Epithelial cell of esophagus (primary cell): ENCODE measurements at regions not wholly inside any gene's neighbourhood (a gene's known extent, or its start where the extent isn't known, plus 50 kb on each side); places are given as distances from the start of the nearest gene placed in this dataset.

Source experiments
- DNase-seq: peaks from one replicate; pipeline ENCODE4 v3.0.0; 2010; ENCODE audit warnings: low read depth
- H3K4me3 ChIP-seq: 2 replicates; pipeline ENCODE4 v1.5.1; 2011; ENCODE audit warnings: mild to moderate bottlenecking, low read length, control low read depth
- TF ChIP-seq, protein P1 (sequence below): IDR thresholded peaks from 2 replicates; pipeline ENCODE4 v1.5.1; 2011; ENCODE audit warnings: low read depth, mild to moderate bottlenecking, low read length, control low read depth, inconsistent platforms; ENCODE audit not compliant: insufficient read depth; ENCODE audit errors: missing control alignments

DNA sequence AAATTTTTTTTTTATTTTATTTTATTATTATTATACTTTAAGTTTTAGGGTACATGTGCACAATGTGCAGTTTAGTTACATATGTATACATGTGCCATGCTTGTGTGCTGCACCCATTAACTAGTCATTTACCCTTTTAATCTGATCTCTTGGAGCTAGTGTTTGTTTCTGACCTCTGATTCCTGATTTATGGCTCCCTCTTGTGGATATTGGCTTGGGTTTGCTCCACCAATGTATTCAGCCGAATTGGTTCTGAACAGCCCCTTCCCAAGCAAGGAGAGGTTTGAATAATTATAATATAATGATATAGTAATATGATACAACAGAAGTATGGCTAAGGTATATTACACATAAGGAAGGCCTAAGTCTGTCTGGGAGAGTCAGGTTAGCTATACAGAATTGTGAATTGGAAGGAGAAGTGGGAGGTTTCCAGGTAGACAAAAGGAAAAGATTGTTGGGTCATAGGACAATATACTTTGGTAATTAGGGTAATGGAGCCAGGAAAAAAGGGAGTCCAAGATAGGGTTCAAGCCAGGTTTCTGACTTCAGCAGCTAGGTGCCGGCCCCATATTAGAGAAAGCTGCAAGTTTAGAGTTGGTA lies 53.1 kb upstream of the HMCN1 start:
- TF ChIP-seq, protein P1, sequence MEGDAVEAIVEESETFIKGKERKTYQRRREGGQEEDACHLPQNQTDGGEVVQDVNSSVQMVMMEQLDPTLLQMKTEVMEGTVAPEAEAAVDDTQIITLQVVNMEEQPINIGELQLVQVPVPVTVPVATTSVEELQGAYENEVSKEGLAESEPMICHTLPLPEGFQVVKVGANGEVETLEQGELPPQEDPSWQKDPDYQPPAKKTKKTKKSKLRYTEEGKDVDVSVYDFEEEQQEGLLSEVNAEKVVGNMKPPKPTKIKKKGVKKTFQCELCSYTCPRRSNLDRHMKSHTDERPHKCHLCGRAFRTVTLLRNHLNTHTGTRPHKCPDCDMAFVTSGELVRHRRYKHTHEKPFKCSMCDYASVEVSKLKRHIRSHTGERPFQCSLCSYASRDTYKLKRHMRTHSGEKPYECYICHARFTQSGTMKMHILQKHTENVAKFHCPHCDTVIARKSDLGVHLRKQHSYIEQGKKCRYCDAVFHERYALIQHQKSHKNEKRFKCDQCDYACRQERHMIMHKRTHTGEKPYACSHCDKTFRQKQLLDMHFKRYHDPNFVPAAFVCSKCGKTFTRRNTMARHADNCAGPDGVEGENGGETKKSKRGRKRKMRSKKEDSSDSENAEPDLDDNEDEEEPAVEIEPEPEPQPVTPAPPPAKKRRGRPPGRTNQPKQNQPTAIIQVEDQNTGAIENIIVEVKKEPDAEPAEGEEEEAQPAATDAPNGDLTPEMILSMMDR = peak; percentile 73
- H3K4me3 ChIP-seq = no peak overlapping the region
- peak; percentile 68 for DNase-seq

DNA sequence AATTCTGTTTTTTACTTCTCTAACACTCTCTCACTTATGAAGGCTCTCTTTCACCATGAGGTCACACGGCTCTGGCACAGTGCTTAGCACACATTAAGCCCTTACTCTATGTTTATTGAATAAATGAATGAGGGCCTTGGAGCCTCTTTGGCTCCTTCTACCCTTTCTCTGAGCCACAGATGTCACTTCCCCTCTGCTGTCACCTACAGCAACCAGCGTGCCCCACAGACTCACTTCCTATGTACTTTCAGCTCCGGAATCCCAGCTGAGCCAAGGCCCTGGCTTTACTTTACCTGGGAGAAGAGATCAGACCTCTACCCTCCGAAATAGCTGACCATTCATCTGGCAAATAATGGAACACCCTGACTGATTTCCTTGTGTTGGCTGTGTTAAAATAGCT lies 53.7 kb upstream of the HMCN1 start:
- TF ChIP-seq, protein P1 = no peak
- no peak for DNase-seq
- no peak overlapping the region for H3K4me3 ChIP-seq

DNA sequence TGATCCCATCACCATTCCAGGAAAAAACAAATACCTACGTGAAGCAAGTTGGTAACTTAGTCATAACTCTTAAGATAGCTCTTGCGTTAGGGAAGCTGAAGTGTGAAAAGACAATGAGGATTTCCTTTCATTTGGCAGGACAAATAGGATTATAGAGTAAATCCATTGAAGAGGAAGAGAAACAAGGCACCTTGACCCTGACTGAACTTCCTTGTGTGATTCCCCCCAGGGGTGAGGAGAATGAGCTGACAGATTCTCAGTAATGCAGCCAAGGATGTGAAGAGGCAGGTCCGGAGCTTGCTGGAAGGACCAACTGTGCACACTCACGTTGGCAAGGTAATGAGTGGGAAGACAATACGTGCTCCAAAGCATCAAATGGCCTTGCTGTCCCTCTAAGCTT lies 55.0 kb upstream of the HMCN1 start:
- DNase-seq = peak; percentile 41
- TF ChIP-seq, protein P1 = no peak
- no peak overlapping the region for H3K4me3 ChIP-seq

DNA sequence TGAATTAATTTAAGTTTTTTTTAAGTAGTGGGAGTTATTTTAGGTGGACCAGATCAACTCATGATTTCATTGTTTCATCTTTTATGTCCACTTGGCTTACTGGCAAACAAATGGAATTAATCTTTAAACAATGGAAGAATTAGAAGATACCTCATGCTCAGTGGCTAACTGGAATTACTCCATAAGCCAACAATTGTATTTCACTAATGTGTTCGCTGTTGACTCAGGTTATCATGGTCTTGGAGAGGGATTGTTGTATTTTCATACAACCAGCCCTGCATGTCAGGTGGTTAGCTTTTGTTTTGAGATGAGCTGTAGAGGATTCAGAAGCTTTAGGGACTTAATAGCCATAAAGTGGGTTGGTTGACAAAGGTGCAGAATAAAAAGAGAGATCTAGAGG lies 57.2 kb upstream of the HMCN1 start:
- TF ChIP-seq, protein P1 = no peak
- no peak overlapping the region for H3K4me3 ChIP-seq
- DNase-seq = no peak

DNA sequence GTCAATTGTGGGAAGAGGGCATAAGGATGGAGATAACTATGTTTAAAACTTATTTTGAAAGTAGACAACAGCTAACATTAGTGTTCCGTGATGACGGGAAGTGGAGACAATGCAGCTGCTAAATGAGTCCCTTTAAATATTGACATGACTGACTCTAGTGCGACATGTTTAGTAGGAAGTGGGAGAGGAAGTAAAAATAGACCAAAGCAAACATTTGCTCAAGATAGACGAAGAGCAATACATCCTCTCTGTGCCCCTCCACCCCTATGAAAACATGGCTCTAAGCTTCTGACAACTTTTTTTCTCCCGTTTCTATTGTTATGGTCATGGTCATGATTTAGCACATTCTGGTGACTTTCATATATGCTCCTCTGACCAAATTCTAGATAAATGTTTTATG lies 60.0 kb upstream of the HMCN1 start:
- TF ChIP-seq, protein P1 = no peak
- H3K4me3 ChIP-seq = no peak overlapping the region
- no peak for DNase-seq

DNA sequence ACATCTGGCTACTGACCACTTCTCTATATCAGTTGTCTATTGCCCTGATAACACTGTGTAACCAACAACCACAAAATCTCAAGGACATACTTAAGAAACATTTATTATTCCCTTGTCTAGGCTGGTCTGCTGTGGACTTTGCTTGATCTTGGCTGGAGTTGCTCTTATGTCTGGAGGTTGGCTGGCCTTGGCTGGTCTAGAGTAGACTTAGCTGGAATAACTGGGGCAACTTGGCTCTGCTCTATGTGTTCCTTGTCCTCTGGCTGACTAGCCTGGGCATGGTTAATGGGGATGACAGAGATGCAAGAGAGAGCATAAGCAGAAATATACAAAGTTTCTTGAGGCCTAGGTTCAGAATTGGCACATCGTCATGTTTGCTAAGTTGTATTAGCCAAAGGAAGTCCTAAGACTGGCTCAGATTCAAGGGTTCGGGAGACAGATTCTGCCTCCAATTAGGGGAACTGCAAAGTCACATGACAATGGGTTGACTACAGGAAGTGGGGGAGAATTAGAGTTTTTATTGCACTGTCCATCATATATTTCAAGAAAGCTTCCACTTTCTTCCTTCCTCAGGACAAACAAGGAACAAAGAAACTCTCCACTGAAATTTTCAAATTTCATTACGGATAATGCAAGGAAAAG lies 61.4 kb upstream of the HMCN1 start:
- no peak overlapping the region for H3K4me3 ChIP-seq
- no peak for DNase-seq
- TF ChIP-seq, protein P1 = no peak

DNA sequence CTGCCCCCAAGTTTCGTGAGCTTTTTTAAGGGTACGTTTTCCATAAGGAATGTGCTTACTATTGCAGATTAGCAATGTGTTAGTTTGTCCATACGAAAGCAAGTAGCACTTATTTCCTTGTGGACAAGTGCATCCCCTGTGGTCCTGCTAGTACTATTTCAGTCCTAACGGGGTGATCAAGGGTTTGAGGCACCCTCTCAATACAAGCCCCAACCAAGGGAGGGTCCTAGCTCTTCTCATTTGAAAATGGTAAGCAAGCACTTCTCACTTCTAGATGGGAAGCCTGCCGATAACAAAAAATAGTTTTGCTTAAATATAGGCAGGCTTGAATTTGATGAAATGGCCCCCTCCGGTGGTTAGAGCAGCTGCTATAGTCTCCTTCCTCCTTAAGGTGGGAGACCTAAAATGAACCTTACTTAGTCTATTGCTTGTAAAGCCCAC lies 64.0 kb upstream of the HMCN1 start:
- H3K4me3 ChIP-seq = no peak overlapping the region
- TF ChIP-seq, protein P1 = peak; percentile 78
- peak; percentile 70 for DNase-seq
